T-cell (primary cell): ENCODE measurements at regions not wholly inside any gene's neighbourhood (a gene's known extent, or its start where the extent isn't known, plus 50 kb on each side); places are given as distances from the start of the nearest gene placed in this dataset.

ENCODE experiments used
- ATAC-seq, 4 experiments: fragments of 200-7000 bp in 3 of 4; fragments of 150-1000 bp in 1 of 4; cut with Tn5 transposase; replicated peaks in 1 of 4; 1 replicate in 3 of 4; 2 replicates in 1 of 4; pipeline ENCODE4 v1.10.0; 2021; ENCODE audit warnings: moderate library complexity in 3 of 4, mild to moderate bottlenecking in 2 of 4, moderate number of reproducible peaks in 1 of 4
- CTCF ChIA-PET, 2 donors: fragments of 300-600 bp; sonication (Branson Sonifier 250); formaldehyde crosslinking; loops; one replicate each; lab custom pipeline; 2022; ENCODE audit warnings: antibody characterized with exemption in 2 of 2; lab: Charles Lee
- POLR2A ChIA-PET, 2 donors: fragments of 300-600 bp; sonication (Branson Sonifier 250); formaldehyde crosslinking; loops; one replicate each; lab custom pipeline; 2022; ENCODE audit warnings: antibody characterized with exemption in 2 of 2; lab: Charles Lee
- DNase-seq, 35 experiments: peaks; one replicate each; pipeline versions ENCODE4 v3.0.0 to v3.0.0-alpha.2; 2013 to 2023
- H3K27ac ChIP-seq: one replicate; pipeline ENCODE4 v1.5.1; 2013; ENCODE audit warnings: low read length
- H3K27me3 ChIP-seq, 2 experiments: replicated peaks in 1 of 2; 1 replicate in 1 of 2; 2 replicates in 1 of 2; pipeline versions ENCODE4 v1.6.1 to v1.7.0; 2013; ENCODE audit warnings: low read length in 1 of 2, mixed read lengths in 1 of 2; ENCODE audit not compliant: control insufficient read depth in 2 of 2, insufficient read depth in 2 of 2; ENCODE audit errors: extremely low read depth in 1 of 2
- H3K36me3 ChIP-seq, 2 donors: 1 replicate in 1 of 2; 2 replicates in 1 of 2; pipeline versions ENCODE4 v1.6.1 to v1.7.0; 2013; ENCODE audit warnings: low read length in 1 of 2; ENCODE audit not compliant: control insufficient read depth in 2 of 2, insufficient read depth in 1 of 2; ENCODE audit errors: extremely low read depth in 1 of 2
- H3K4me1 ChIP-seq, 2 experiments: 1 replicate in 1 of 2; 2 replicates in 1 of 2; pipeline versions ENCODE4 v1.6.1 to v1.7.0; 2013; ENCODE audit warnings: low read length in 2 of 2, mixed read lengths in 1 of 2; ENCODE audit not compliant: insufficient read depth in 2 of 2, control insufficient read depth in 1 of 2; ENCODE audit errors: extremely low read depth in 1 of 2
- H3K4me3 ChIP-seq, 2 donors: 1 replicate in 1 of 2; 2 replicates in 1 of 2; pipeline versions ENCODE4 v1.5.1 to v1.7.0; 2013; ENCODE audit warnings: mild to moderate bottlenecking in 2 of 2, low read length in 1 of 2, moderate library complexity in 1 of 2; ENCODE audit not compliant: control insufficient read depth in 1 of 2; ENCODE audit errors: extremely low read depth in 1 of 2
- H3K9me3 ChIP-seq: 2 replicates; pipeline ENCODE4 v1.7.0; 2013
- H3K27ac Mint-ChIP-seq, 2 donors: one replicate each; pipeline ENCODE4 v1.8.0; 2020 to 2021; ENCODE audit warnings: mild to moderate bottlenecking in 2 of 2, mixed read lengths in 2 of 2
- H3K27me3 Mint-ChIP-seq, 2 donors: one replicate each; pipeline ENCODE4 v1.8.0; 2021 to 2022; ENCODE audit warnings: mixed read lengths in 2 of 2
- H3K36me3 Mint-ChIP-seq: one replicate; pipeline ENCODE4 v1.8.0; 2021; ENCODE audit warnings: mixed read lengths
- H3K4me1 Mint-ChIP-seq, 3 donors: one replicate each; pipeline ENCODE4 v1.8.0; 2020 to 2022; ENCODE audit warnings: mixed read lengths in 3 of 3, mild to moderate bottlenecking in 1 of 3
- H3K4me3 Mint-ChIP-seq, 3 donors: one replicate each; pipeline ENCODE4 v1.8.0; 2020 to 2022; ENCODE audit warnings: mild to moderate bottlenecking in 3 of 3, mixed read lengths in 3 of 3, moderate library complexity in 3 of 3
- H3K9me3 Mint-ChIP-seq, 3 donors: one replicate each; pipeline ENCODE4 v1.8.0; 2020 to 2022; ENCODE audit warnings: mixed read lengths in 3 of 3
- WGBS: methylation state at CpG from one replicate; pipeline ENCODE4 v1.1.5; 2013; ENCODE audit warnings: missing lambda C conversion rate; ENCODE audit not compliant: insufficient coverage; 5-methylcytosine and 5-hydroxymethylcytosine counted together

GRCh38 chr14:57013987-57014386 is 203.7 kb upstream of the OTX2 start:
- no peaks in the 10 kb centered on the region for H3K9me3 ChIP-seq
- Mint-ChIP-seq H3K27ac (no peak overlapping the region), H3K9me3 (peaks cover 4 to 18% (median 7%) of the 10 kb centered on the region in 3 donors), H3K36me3 (no peaks in the 10 kb centered on the region), H3K4me1 (no peaks in the 10 kb centered on the region), H3K4me3 (no peak overlapping the region), H3K27me3 (peaks cover 3 to 14% of the 10 kb centered on the region in 2 donors)
- DNase-seq, result no peak
- no CpG with 5 or more reads among the region's 2 CpGs for WGBS
- no peaks in the 10 kb centered on the region for H3K4me1 ChIP-seq
- ATAC-seq, result no peak
- H3K27ac ChIP-seq, result no peak overlapping the region
- no peak overlapping the region for H3K4me3 ChIP-seq
- H3K27me3 ChIP-seq, result peaks cover 0 to 2% of the 10 kb centered on the region in 2 experiments
- no peaks in the 10 kb centered on the region for H3K36me3 ChIP-seq
- ChIA-PET CTCF (no interaction called here), POLR2A (no interaction called here)

GRCh38 chr14:57009585-57010515 is 199.6 kb upstream of the OTX2 start:
- Histone ChIP-seq H3K9me3 (no peaks in the 10 kb centered on the region), H3K36me3 (no peaks in the 10 kb centered on the region), H3K27ac (no peak overlapping the region), H3K4me1 (no peaks in the 10 kb centered on the region), H3K4me3 (no peak overlapping the region), H3K27me3 (peaks cover 0 to 5% of the 10 kb centered on the region in 2 experiments)
- H3K27me3 Mint-ChIP-seq, result peaks cover 10 to 17% of the 10 kb centered on the region in 2 donors
- ChIA-PET CTCF (interaction anchor here in 1 of 2 donors (0.6 kb wide), 1 partner anchor 30 kb away, joined by 4 read pairs; no protein-coding TSS in a partner anchor), POLR2A (no interaction called here)
- H3K4me1 Mint-ChIP-seq, result no peaks in the 10 kb centered on the region
- peaks cover 4 to 13% (median 7%) of the 10 kb centered on the region in 3 donors for H3K9me3 Mint-ChIP-seq
- H3K4me3 Mint-ChIP-seq, result no peak overlapping the region
- no peak for DNase-seq
- H3K27ac Mint-ChIP-seq, result no peak overlapping the region
- no peak for ATAC-seq
- WGBS, result 20% methylated on average over 1 of the region's 9 CpGs
- H3K36me3 Mint-ChIP-seq, result no peaks in the 10 kb centered on the region

GRCh38 chr14:57008534-57008933 is 198.3 kb upstream of the OTX2 start:
- H3K27ac Mint-ChIP-seq, result no peak overlapping the region
- Histone ChIP-seq H3K4me1 (no peaks in the 10 kb centered on the region), H3K36me3 (no peaks in the 10 kb centered on the region), H3K9me3 (no peaks in the 10 kb centered on the region), H3K4me3 (no peak overlapping the region), H3K27me3 (peaks cover 0 to 5% of the 10 kb centered on the region in 2 experiments), H3K27ac (no peak overlapping the region)
- H3K4me1 Mint-ChIP-seq, result no peaks in the 10 kb centered on the region
- no peaks in the 10 kb centered on the region for H3K36me3 Mint-ChIP-seq
- ATAC-seq (no peak), DNase-seq (no peak)
- 50% methylated on average over 2 of the region's 3 CpGs for WGBS
- POLR2A ChIA-PET, result no interaction called here
- peaks cover 3 to 12% (median 5%) of the 10 kb centered on the region in 3 donors for H3K9me3 Mint-ChIP-seq
- CTCF ChIA-PET, result interaction anchor here (0.6 to 0.7 kb wide), 4 partner anchors 11 to 585 kb away, joined by 3 to 8 read pairs (median 6); no protein-coding TSS in a partner anchor
- H3K27me3 Mint-ChIP-seq, result peaks cover 10 to 21% of the 10 kb centered on the region in 2 donors
- H3K4me3 Mint-ChIP-seq, result no peak overlapping the region

GRCh38 chr14:56998728-56999127 is 188.4 kb upstream of the OTX2 start:
- H3K27me3 Mint-ChIP-seq, result peaks cover 0 to 7% of the 10 kb centered on the region in 2 donors
- no peak overlapping the region for H3K4me3 Mint-ChIP-seq
- H3K4me3 ChIP-seq, result no peak overlapping the region
- no peaks in the 10 kb centered on the region for H3K36me3 Mint-ChIP-seq
- no peak for ATAC-seq
- peaks cover 0 to 3% of the 10 kb centered on the region in 2 experiments for H3K27me3 ChIP-seq
- H3K4me1 ChIP-seq, result no peaks in the 10 kb centered on the region
- peaks cover 0 to 10% (median 0%) of the 10 kb centered on the region in 3 donors for H3K9me3 Mint-ChIP-seq
- ChIA-PET CTCF (no interaction called here), POLR2A (no interaction called here)
- WGBS, result no CpG with 5 or more reads among the region's 1 CpG
- no peak overlapping the region for H3K27ac Mint-ChIP-seq
- H3K36me3 ChIP-seq, result no peaks in the 10 kb centered on the region
- no peak for DNase-seq
- no peak overlapping the region for H3K27ac ChIP-seq
- H3K4me1 Mint-ChIP-seq, result no peaks in the 10 kb centered on the region
- H3K9me3 ChIP-seq, result no peaks in the 10 kb centered on the region

GRCh38 chr14:56996721-56997399 is 186.6 kb upstream of the OTX2 start:
- no peak for DNase-seq
- Mint-ChIP-seq H3K36me3 (no peaks in the 10 kb centered on the region), H3K4me3 (no peak overlapping the region), H3K27me3 (peaks cover 0 to 7% of the 10 kb centered on the region in 2 donors), H3K27ac (no peak overlapping the region), H3K4me1 (no peaks in the 10 kb centered on the region), H3K9me3 (peaks cover 0 to 5% (median under 1%) of the 10 kb centered on the region in 3 donors)
- Histone ChIP-seq H3K9me3 (no peaks in the 10 kb centered on the region), H3K4me1 (no peaks in the 10 kb centered on the region), H3K36me3 (no peaks in the 10 kb centered on the region), H3K27me3 (no peaks in the 10 kb centered on the region), H3K27ac (no peak overlapping the region), H3K4me3 (no peak overlapping the region)
- ChIA-PET CTCF (no interaction called here), POLR2A (interaction anchor here in 1 of 2 donors (0.6 kb wide), 2 partner anchors 31 to 40 kb away, joined by 3 to 4 read pairs; no protein-coding TSS in a partner anchor)
- ATAC-seq, result no peak
- WGBS, result 52% methylated on average over 3 of the region's 10 CpGs

- Mint-ChIP-seq H3K27me3 (peaks cover 0 to 7% of the 10 kb centered on the region in 2 donors), H3K27ac (no peak overlapping the region), H3K9me3 (peaks cover 0 to 8% (median 0%) of the 10 kb centered on the region in 3 donors), H3K4me1 (no peaks in the 10 kb centered on the region), H3K4me3 (no peak overlapping the region), H3K36me3 (no peaks in the 10 kb centered on the region)
- ATAC-seq (no peak), DNase-seq (no peak)
- ChIA-PET CTCF (no interaction called here), POLR2A (no interaction called here)
- WGBS, result 80% methylated on average over 1 of the region's 2 CpGs
- no peak overlapping the region for H3K27ac ChIP-seq
- no peak overlapping the region for H3K4me3 ChIP-seq
- no peaks in the 10 kb centered on the region for H3K36me3 ChIP-seq
- no peaks in the 10 kb centered on the region for H3K27me3 ChIP-seq
- no peaks in the 10 kb centered on the region for H3K9me3 ChIP-seq
- no peaks in the 10 kb centered on the region for H3K4me1 ChIP-seq
Measured at GRCh38 chr14:56995010-56995409, 184.7 kb upstream of the OTX2 start.
